Esophagus squamous epithelium (tissue), 5 donors: ENCODE measurements at regions not wholly inside any gene's neighbourhood (a gene's known extent, or its start where the extent isn't known, plus 50 kb on each side); places are given as distances from the start of the nearest gene placed in this dataset.

Experiments used
- DNase-seq: peaks from one replicate; lab custom pipeline; 2025; lab: John Stamatoyannopoulos, UW
- H3K27ac ChIP-seq, 4 donors: fragments of 200-600 bp; sonication (generic); one replicate each; pipeline ENCODE4 v1.5.1; 2016 to 2019; ENCODE audit warnings: mild to moderate bottlenecking in 1 of 4
- H3K27me3 ChIP-seq, 4 donors: fragments of 200-600 bp; sonication (generic); 1 replicate in 3 of 4; 2 replicates in 1 of 4; pipeline versions ENCODE4 v1.5.1 to v1.6.0; 2017 to 2021; ENCODE audit warnings: antibody characterized with exemption in 1 of 4
- H3K36me3 ChIP-seq, 3 donors: fragments of 200-600 bp; sonication (generic); one replicate each; pipeline ENCODE4 v1.5.1; 2016 to 2019
- H3K4me1 ChIP-seq, 3 donors: fragments of 200-600 bp; sonication (generic); one replicate each; pipeline ENCODE4 v1.5.1; 2017 to 2019
- H3K4me3 ChIP-seq, 4 donors: fragments of 200-600 bp; sonication (generic); 1 replicate in 3 of 4; 2 replicates in 1 of 4; pipeline ENCODE4 v1.5.1; 2016 to 2019; ENCODE audit warnings: mild to moderate bottlenecking in 2 of 4, moderate library complexity in 1 of 4
- H3K9me3 ChIP-seq, 3 donors: fragments of 200-600 bp; sonication (generic); one replicate each; pipeline ENCODE4 v1.5.1; 2016 to 2019
- POLR2A ChIP-seq, 4 donors: fragments of 450-650 bp; IDR thresholded peaks; one replicate each; pipeline ENCODE4 v1.6.1; 2017; ENCODE audit warnings: antibody characterized with exemption in 4 of 4, mild to moderate bottlenecking in 4 of 4, moderate library complexity in 3 of 4
- WGBS, 2 donors: methylation state at CpG; one replicate each; pipeline ENCODE4 v1.1.5; 2018; 5-methylcytosine and 5-hydroxymethylcytosine counted together
- intact Hi-C: fragments of 100-400 bp; cut with DNase I; formaldehyde crosslinking; loops from one replicate; pipeline ENCODE4 v1.15.0; 2022
- TF ChIP-seq, protein P1 (sequence below), 6 experiments: fragments of 450-650 bp in 4 of 6; fragments of 200-600 bp in 2 of 6; sonication (generic) in 2 of 6; IDR thresholded peaks; one replicate each; pipeline ENCODE4 v1.5.1; 2016 to 2019; ENCODE audit warnings: antibody characterized with exemption in 6 of 6, mild to moderate bottlenecking in 4 of 6, moderate library complexity in 4 of 6
- donor health status: DM: yes; HTN: yes; CAD: no.

DNA sequence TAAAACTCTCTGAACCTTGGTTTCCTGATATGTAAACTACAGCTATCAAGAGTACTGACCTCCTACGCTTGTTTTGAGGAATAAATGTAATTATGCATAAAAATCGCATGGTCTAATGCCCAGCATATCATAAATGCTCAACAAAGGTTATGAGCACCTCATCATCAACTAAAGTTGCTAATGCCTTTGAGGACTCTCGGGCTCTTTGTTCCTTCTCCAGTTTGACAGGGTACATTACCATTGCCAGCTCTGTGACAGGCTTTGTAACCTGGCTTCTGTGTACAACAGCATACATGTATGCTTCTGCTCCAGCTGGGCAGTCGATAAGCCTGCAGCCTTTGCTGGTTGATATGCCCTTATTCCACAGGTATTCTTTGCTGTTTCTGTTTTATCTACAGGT is 95.2 kb downstream of the C9orf152 start:
- Histone ChIP-seq H3K27me3 (no peaks in the 10 kb centered on the region), H3K4me1 (peaks cover 0 to 34% (median 20%) of the 10 kb centered on the region in 3 donors), H3K36me3 (no peaks in the 10 kb centered on the region), H3K27ac (no peak overlapping the region), H3K9me3 (no peaks in the 10 kb centered on the region), H3K4me3 (no peak overlapping the region)
- TF ChIP-seq, protein P1, sequence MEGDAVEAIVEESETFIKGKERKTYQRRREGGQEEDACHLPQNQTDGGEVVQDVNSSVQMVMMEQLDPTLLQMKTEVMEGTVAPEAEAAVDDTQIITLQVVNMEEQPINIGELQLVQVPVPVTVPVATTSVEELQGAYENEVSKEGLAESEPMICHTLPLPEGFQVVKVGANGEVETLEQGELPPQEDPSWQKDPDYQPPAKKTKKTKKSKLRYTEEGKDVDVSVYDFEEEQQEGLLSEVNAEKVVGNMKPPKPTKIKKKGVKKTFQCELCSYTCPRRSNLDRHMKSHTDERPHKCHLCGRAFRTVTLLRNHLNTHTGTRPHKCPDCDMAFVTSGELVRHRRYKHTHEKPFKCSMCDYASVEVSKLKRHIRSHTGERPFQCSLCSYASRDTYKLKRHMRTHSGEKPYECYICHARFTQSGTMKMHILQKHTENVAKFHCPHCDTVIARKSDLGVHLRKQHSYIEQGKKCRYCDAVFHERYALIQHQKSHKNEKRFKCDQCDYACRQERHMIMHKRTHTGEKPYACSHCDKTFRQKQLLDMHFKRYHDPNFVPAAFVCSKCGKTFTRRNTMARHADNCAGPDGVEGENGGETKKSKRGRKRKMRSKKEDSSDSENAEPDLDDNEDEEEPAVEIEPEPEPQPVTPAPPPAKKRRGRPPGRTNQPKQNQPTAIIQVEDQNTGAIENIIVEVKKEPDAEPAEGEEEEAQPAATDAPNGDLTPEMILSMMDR (IDR thresholded peaks at IDR 0.05) = no peak
- no peak for TF ChIP-seq POLR2A (IDR thresholded peaks at IDR 0.05)
- 86 to 91% methylated on average over 4 of the region's 4 CpGs for WGBS, 2 donors
- intact Hi-C loops = no loop called here
- DNase-seq = no peak

DNA sequence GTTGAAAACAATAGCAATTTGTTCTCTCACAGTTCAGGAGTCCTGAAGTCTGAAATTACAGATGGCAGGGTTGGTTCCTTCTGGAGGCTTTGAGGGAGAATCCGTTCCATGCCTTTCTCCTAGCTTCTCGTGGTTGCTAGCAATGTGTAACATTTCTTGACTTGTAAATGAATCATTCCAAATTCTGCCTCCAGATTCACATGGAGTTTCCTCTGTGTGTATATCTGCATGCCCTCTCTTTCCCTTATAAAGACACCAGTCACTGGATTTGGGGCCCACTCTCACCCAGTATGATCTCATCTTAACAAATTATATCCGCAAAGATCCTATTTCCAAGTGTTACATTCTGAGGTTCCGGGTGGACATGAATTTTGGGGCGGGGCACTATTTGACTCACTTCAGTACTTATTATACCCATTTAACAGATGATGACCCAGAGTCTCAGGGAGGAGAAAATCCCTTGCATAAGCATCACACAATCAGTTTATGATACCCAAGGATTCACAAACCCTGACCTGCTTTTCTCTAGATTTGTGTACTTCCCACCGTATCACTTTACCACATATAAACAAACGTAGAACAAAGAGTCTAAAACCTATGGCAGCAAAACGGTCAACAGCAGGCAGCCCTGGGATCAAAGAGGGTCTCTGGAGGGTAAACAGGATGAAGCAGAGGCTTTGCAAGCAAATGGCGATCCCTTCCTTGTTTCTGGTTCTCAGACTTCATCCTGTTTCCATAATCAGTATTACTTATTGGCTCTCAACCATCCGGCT is 93.7 kb downstream of the C9orf152 start:
- Histone ChIP-seq H3K9me3 (no peaks in the 10 kb centered on the region), H3K27me3 (no peaks in the 10 kb centered on the region), H3K36me3 (no peaks in the 10 kb centered on the region), H3K4me3 (no peak overlapping the region), H3K4me1 (peaks cover 0 to 33% (median 20%) of the 10 kb centered on the region in 3 donors), H3K27ac (peak overlapping the region in 1 of 4 donors; percentile 19)
- intact Hi-C loops = no loop called here
- 58 to 71% methylated on average over 10 of the region's 10 CpGs for WGBS, 2 donors
- no peak for DNase-seq
- TF ChIP-seq POLR2A (IDR thresholded peaks at IDR 0.05) = no peak
- TF ChIP-seq, protein P1 (IDR thresholded peaks at IDR 0.05) = no peak

DNA sequence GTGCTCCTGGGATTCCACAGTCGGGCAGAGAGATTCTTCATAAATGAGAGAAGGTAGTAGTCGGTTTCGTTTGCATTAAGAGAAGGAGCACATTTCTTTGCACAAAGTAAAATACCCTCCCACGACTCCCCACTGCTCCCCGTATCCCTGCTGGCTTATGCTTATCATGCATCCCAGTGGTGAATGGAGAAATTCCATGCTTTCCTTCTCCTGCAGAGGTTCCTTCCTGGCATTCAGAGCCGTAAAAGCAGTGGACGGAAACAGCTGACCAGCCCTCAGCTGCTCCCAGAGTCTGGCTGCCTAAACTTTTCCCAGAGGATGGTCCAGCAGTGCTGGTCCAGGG is 93.1 kb downstream of the C9orf152 start:
- intact Hi-C loops = no loop called here
- Histone ChIP-seq H3K36me3 (no peaks in the 10 kb centered on the region), H3K4me3 (no peak overlapping the region), H3K27me3 (no peaks in the 10 kb centered on the region), H3K4me1 (peaks cover 0 to 28% (median 20%) of the 10 kb centered on the region in 3 donors), H3K9me3 (no peaks in the 10 kb centered on the region), H3K27ac (peak overlapping the region in 2 of 4 donors; percentile 7 to 19)
- DNase-seq = no peak
- 57 to 61% methylated on average over 2 to 7 of the region's 7 CpGs for WGBS, 2 donors
- TF ChIP-seq POLR2A (IDR thresholded peaks at IDR 0.05) = no peak
- TF ChIP-seq, protein P1 (IDR thresholded peaks at IDR 0.05) = no peak

- no peak for DNase-seq
- Histone ChIP-seq H3K4me1 (peaks cover 0 to 25% (median 20%) of the 10 kb centered on the region in 3 donors), H3K4me3 (no peak overlapping the region), H3K36me3 (no peaks in the 10 kb centered on the region), H3K27me3 (no peaks in the 10 kb centered on the region), H3K27ac (peak overlapping the region in 2 of 4 donors; percentile 6 to 7), H3K9me3 (no peaks in the 10 kb centered on the region)
- intact Hi-C loops = no loop called here
- WGBS, 2 donors = 43 to 49% methylated on average over 6 to 7 of the region's 7 CpGs
- TF ChIP-seq, protein P1 (IDR thresholded peaks at IDR 0.05) = no peak
- TF ChIP-seq POLR2A (IDR thresholded peaks at IDR 0.05) = no peak
Measured at GRCh38 chr9:110115341-110115820, 92.6 kb downstream of the C9orf152 start.

DNA sequence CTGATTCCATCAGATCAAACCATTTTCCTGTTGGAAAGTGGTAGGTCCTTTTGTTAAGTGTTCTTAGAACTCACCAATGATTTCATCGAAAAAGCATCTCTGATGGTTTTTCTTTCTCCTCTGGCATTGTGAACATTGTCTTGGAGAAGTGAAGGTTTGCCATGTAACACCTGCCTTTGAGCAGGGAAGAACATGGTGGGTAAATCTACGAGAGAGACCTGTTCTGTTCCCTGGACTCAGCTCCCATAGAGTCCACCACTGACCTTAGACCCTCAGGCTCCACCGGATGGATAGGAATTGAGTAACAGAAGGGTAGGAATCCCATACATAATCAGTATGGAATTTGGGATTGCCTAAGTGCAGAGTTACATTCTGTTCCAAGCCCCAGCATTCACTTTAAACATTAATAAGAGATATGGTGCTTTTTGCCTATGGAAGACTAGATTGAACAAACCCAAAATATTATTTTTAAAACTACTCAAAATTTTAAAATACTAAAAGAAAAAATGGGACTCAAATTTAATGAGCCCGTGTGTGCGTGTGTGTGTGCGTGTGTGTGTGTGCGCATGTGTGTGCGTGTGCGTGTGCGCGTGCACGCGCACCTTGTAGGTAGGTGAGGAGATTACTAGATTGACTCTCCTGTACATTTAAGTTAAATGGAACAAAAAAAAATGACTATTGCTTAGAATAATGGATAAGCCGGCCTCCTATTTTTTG is 92.0 kb downstream of the C9orf152 start:
- Histone ChIP-seq H3K9me3 (no peaks in the 10 kb centered on the region), H3K36me3 (no peaks in the 10 kb centered on the region), H3K27me3 (no peaks in the 10 kb centered on the region), H3K4me1 (peaks cover 0 to 25% (median 21%) of the 10 kb centered on the region in 3 donors), H3K27ac (peak overlapping the region in 1 of 4 donors; percentile 5), H3K4me3 (no peak overlapping the region)
- 83 to 86% methylated on average over 14 of the region's 14 CpGs for WGBS, 2 donors
- TF ChIP-seq, protein P1 (IDR thresholded peaks at IDR 0.05) = no peak
- TF ChIP-seq POLR2A (IDR thresholded peaks at IDR 0.05) = no peak
- DNase-seq = no peak
- intact Hi-C loops = no loop called here
